ENCODE measurements at regions not wholly inside any gene's neighbourhood (a gene's known extent, or its start where the extent isn't known, plus 50 kb on each side); places are given as distances from the start of the nearest gene placed in this dataset.

GRCh38 chr5:90223756-90224155 lies 185.8 kb downstream of the CETN3 start:
- no peak for TF ChIP-seq YY1 (IDR thresholded peaks at IDR 0.05; ENCODE audit: insufficient read depth, insufficient read length)
- TF ChIP-seq SUZ12 (IDR thresholded peaks at IDR 0.05; ENCODE audit: extremely low read depth, insufficient read depth, insufficient read length), result no peak
- TF ChIP-seq ZNF274 (IDR thresholded peaks at IDR 0.05; ENCODE audit: low read depth, low read length), result no peak

Data from NT2/D1 (cell line).